ENCODE measurements at regions not wholly inside any gene's neighbourhood (a gene's known extent, or its start where the extent isn't known, plus 50 kb on each side); places are given as distances from the start of the nearest gene placed in this dataset.
"Not testable (repeated sequence)": the region's sequence is repeated elsewhere in the genome, so short reads cannot be mapped to it uniquely, and the experiment has no call there.

- H3K4me3 Mint-ChIP-seq (ENCODE audit: unreplicated experiment), result no peak overlapping the region
- DNase-seq (ENCODE audit: low spot score), result no peak
- no peaks in the 10 kb centered on the region for H3K9me3 Mint-ChIP-seq (ENCODE audit: low read depth)
- TF ChIP-seq, protein P1, sequence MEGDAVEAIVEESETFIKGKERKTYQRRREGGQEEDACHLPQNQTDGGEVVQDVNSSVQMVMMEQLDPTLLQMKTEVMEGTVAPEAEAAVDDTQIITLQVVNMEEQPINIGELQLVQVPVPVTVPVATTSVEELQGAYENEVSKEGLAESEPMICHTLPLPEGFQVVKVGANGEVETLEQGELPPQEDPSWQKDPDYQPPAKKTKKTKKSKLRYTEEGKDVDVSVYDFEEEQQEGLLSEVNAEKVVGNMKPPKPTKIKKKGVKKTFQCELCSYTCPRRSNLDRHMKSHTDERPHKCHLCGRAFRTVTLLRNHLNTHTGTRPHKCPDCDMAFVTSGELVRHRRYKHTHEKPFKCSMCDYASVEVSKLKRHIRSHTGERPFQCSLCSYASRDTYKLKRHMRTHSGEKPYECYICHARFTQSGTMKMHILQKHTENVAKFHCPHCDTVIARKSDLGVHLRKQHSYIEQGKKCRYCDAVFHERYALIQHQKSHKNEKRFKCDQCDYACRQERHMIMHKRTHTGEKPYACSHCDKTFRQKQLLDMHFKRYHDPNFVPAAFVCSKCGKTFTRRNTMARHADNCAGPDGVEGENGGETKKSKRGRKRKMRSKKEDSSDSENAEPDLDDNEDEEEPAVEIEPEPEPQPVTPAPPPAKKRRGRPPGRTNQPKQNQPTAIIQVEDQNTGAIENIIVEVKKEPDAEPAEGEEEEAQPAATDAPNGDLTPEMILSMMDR (IDR thresholded peaks at IDR 0.05), result no peak
- no peaks in the 10 kb centered on the region for H3K4me1 Mint-ChIP-seq (ENCODE audit: low read depth)
- no peaks in the 10 kb centered on the region for H3K36me3 Mint-ChIP-seq (ENCODE audit: low read depth)
- H3K27ac Mint-ChIP-seq (ENCODE audit: unreplicated experiment), result no peak overlapping the region
- H3K27me3 Mint-ChIP-seq (ENCODE audit: low read depth), result peaks cover 6% of the 10 kb centered on the region
Measured at GRCh38 chr4:170446782-170447181, 357.0 kb upstream of the AADAT start.

DNA sequence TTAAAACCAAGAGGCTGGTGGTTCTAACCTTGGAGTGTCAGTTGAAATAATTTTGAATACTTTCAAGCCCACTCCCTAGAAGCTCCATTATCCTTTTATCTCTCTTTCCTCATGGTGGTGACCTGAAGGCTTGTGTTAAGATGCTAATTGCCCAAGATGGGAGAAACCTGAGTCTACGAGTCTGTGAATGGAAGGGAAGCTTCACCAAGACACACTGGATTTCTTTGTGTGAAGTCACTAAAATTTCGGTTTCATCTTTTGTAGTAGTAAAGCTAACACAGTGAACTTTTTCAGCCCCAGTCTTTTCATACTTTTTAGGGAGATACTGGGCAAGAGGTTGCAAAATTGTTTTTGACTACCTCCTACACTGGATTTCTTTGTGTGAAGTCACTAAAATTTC lies 351.4 kb upstream of the AADAT start:
- DNase-seq (ENCODE audit: low spot score); H3K9me3 Mint-ChIP-seq (ENCODE audit: low read depth); H3K27ac Mint-ChIP-seq (ENCODE audit: unreplicated experiment); H3K4me1 Mint-ChIP-seq (ENCODE audit: low read depth); H3K27me3 Mint-ChIP-seq (ENCODE audit: low read depth); H3K36me3 Mint-ChIP-seq (ENCODE audit: low read depth); H3K4me3 Mint-ChIP-seq (ENCODE audit: unreplicated experiment): not testable (repeated sequence)

DNA sequence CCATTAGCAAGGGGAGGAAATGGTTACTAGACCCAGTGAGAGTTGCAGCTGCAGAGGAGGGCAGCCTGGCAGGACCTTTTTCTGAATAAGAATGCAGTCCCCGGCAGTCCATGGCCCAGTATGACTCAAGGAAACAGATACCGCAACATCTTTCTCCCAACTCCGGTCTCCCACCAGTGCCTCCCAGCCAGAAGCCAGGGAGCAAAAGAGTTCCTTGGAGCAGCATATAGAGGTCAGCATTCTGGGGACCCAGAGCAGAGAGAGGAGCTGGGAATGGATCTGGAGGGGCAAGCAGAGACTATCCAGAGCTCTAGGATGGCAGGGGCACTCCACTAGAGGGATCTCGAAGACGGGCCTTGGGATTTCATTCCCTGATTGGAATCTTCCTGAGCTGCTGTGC lies 339.2 kb upstream of the AADAT start:
- no peak overlapping the region for H3K27ac Mint-ChIP-seq (ENCODE audit: unreplicated experiment)
- no peaks in the 10 kb centered on the region for H3K9me3 Mint-ChIP-seq (ENCODE audit: low read depth)
- TF ChIP-seq, protein P1 (IDR thresholded peaks at IDR 0.05), result no peak
- no peak for DNase-seq (ENCODE audit: low spot score)
- no peaks in the 10 kb centered on the region for H3K4me1 Mint-ChIP-seq (ENCODE audit: low read depth)
- H3K36me3 Mint-ChIP-seq (ENCODE audit: low read depth), result no peaks in the 10 kb centered on the region
- no peak overlapping the region for H3K4me3 Mint-ChIP-seq (ENCODE audit: unreplicated experiment)
- peaks cover 2% of the 10 kb centered on the region for H3K27me3 Mint-ChIP-seq (ENCODE audit: low read depth)

- H3K4me1 Mint-ChIP-seq (ENCODE audit: low read depth), result no peaks in the 10 kb centered on the region
- H3K27ac Mint-ChIP-seq (ENCODE audit: unreplicated experiment), result no peak overlapping the region
- no peaks in the 10 kb centered on the region for H3K36me3 Mint-ChIP-seq (ENCODE audit: low read depth)
Measured at GRCh38 chr4:170425521-170426143, 335.9 kb upstream of the AADAT start.

GRCh38 chr4:170425040-170425439 lies 335.3 kb upstream of the AADAT start:
- TF ChIP-seq, protein P1 (IDR thresholded peaks at IDR 0.05), result no peak
- H3K36me3 Mint-ChIP-seq (ENCODE audit: low read depth), result no peaks in the 10 kb centered on the region
- H3K4me3 Mint-ChIP-seq (ENCODE audit: unreplicated experiment), result no peak overlapping the region
- peaks cover 2% of the 10 kb centered on the region for H3K27me3 Mint-ChIP-seq (ENCODE audit: low read depth)
- peaks cover 5% of the 10 kb centered on the region for H3K9me3 Mint-ChIP-seq (ENCODE audit: low read depth)
- no peak for DNase-seq (ENCODE audit: low spot score)
- H3K27ac Mint-ChIP-seq (ENCODE audit: unreplicated experiment), result no peak overlapping the region
- no peaks in the 10 kb centered on the region for H3K4me1 Mint-ChIP-seq (ENCODE audit: low read depth)

More at GRCh38 chr4:170425521-170426143, 335.9 kb upstream of the AADAT start:
- no peak overlapping the region for H3K4me3 Mint-ChIP-seq (ENCODE audit: unreplicated experiment)
- DNase-seq (ENCODE audit: low spot score), result no peak
- peaks cover 5% of the 10 kb centered on the region for H3K9me3 Mint-ChIP-seq (ENCODE audit: low read depth)
- peaks cover 2% of the 10 kb centered on the region for H3K27me3 Mint-ChIP-seq (ENCODE audit: low read depth)
- TF ChIP-seq, protein P1 (IDR thresholded peaks at IDR 0.05), result no peak

DNA sequence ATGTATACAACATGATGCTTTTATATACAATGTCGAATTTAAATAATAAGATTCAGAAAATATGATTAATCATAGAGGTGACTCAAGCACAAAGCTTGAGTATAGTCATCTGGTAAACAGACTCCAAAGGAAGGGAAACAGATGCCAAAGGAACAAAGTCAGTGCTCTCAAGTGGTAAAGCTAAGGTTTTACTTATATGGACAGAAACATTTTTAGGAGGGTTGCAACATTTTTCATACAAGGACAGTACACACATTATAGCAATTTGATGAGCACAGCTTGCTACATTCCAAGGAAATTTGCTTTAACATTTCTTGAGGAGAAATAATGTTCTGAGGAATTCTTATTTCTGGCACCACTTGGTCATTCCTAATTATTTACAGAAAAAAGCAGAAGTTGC lies 333.4 kb upstream of the AADAT start:
- Mint-ChIP-seq H3K27ac (ENCODE audit: unreplicated experiment) (no peak overlapping the region), H3K4me1 (ENCODE audit: low read depth) (no peaks in the 10 kb centered on the region), H3K4me3 (ENCODE audit: unreplicated experiment) (no peak overlapping the region), H3K27me3 (ENCODE audit: low read depth) (no peaks in the 10 kb centered on the region), H3K9me3 (ENCODE audit: low read depth) (peaks cover 5% of the 10 kb centered on the region), H3K36me3 (ENCODE audit: low read depth) (no peaks in the 10 kb centered on the region)
- DNase-seq (ENCODE audit: low spot score), result no peak
- TF ChIP-seq, protein P1 (IDR thresholded peaks at IDR 0.05), result no peak

All from chondrocyte (in vitro differentiated cells).